Smooth muscle cell (in vitro differentiated cells): ENCODE measurements at regions not wholly inside any gene's neighbourhood (a gene's known extent, or its start where the extent isn't known, plus 50 kb on each side); places are given as distances from the start of the nearest gene placed in this dataset.

Source experiments
- DNase-seq: peaks from one replicate; lab custom pipeline; 2025; ENCODE audit not compliant: unreplicated experiment; lab: John Stamatoyannopoulos, UW
- H2AFZ ChIP-seq: fragments of 200-600 bp; sonication (generic); 2 replicates; pipeline ENCODE4 v1.6.0; 2016; ENCODE audit warnings: antibody characterized with exemption, low read depth, mild to moderate bottlenecking
- H3F3A ChIP-seq: fragments of 200-600 bp; sonication (generic); 2 replicates; pipeline ENCODE4 v1.6.0; 2017; ENCODE audit warnings: antibody characterized with exemption, low read depth
- H3K27ac ChIP-seq: fragments of 200-600 bp; sonication (generic); 2 replicates; pipeline ENCODE4 v1.5.1; 2016; ENCODE audit warnings: low read depth, mild to moderate bottlenecking
- H3K27me3 ChIP-seq: fragments of 200-600 bp; sonication (generic); 2 replicates; pipeline ENCODE4 v1.6.1; 2016; ENCODE audit warnings: low read depth, mild to moderate bottlenecking
- H3K36me3 ChIP-seq: fragments of 200-600 bp; sonication (generic); 2 replicates; pipeline ENCODE4 v1.5.1; 2016; ENCODE audit warnings: low read depth
- H3K4me1 ChIP-seq: fragments of 200-600 bp; sonication (generic); 2 replicates; pipeline ENCODE4 v1.5.1; 2016; ENCODE audit warnings: low read depth
- H3K4me2 ChIP-seq: fragments of 200-600 bp; sonication (generic); 2 replicates; pipeline ENCODE4 v1.6.0; 2016; ENCODE audit warnings: mild to moderate bottlenecking
- H3K4me3 ChIP-seq: fragments of 200-600 bp; sonication (generic); 2 replicates; pipeline ENCODE4 v1.5.1; 2016; ENCODE audit warnings: mild to moderate bottlenecking
- H3K79me2 ChIP-seq: fragments of 200-600 bp; sonication (generic); 2 replicates; pipeline ENCODE4 v1.6.0; 2016; ENCODE audit warnings: low read depth, mild to moderate bottlenecking
- H3K9ac ChIP-seq: fragments of 200-600 bp; sonication (generic); 2 replicates; pipeline ENCODE4 v1.6.0; 2016; ENCODE audit warnings: low read depth
- H3K9me3 ChIP-seq: fragments of 200-600 bp; sonication (generic); replicated peaks from 2 replicates; pipeline ENCODE4 v1.5.1; 2016; ENCODE audit warnings: low read depth
- H4K20me1 ChIP-seq: fragments of 200-600 bp; sonication (generic); 2 replicates; pipeline ENCODE4 v1.6.0; 2016; ENCODE audit warnings: low read depth
- WGBS: methylation state at CpG from one replicate; pipeline ENCODE4 v1.1.7; 2016; ENCODE audit warnings: low lambda C conversion rate; 5-methylcytosine and 5-hydroxymethylcytosine counted together
- TF ChIP-seq, protein P1 (sequence below): fragments of 200-600 bp; sonication (generic); IDR thresholded peaks from 2 replicates; pipeline ENCODE4 v1.5.1; 2017; ENCODE audit warnings: borderline replicate concordance, mild to moderate bottlenecking, antibody characterized with exemption; ENCODE audit not compliant: insufficient read depth, poor library complexity, severe bottlenecking

DNA sequence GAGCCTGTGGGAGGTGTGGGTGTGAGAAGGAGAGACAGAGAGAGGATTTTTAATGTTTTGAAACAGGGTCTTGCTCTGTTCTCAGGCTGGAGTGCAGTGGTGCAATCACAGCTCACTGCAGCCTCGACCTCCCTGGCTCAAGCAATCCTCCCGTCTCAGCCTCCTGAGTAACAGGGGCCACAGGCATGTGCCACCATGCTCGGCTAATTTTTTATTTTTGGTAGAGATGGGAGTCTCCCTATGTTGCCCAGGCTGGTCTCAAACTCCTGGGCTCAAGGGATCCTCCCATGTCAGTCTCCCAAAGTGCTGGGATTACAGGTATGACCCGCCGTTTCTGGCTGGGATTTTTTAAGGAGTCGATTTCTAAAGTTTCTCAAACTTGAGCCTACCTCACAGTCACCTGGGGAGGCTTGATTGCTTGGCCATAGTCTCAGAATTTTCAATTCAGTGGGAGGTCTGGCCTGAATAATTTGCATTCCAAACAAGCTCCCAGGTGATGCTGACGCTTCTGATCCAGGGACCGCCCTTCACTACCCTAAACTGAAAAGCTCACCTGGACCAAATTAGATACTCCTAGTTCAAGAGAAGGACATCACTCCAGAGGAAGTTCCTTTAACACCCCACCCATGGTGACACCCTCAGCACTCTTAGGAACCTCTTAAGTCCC lies 70.8 kb upstream of the SLC1A4 start:
- H2AFZ ChIP-seq, result peak overlapping the region; percentile 76
- WGBS, result 84% methylated on average over 8 of the region's 8 CpGs
- H3K4me3 ChIP-seq, result peak overlapping the region; percentile 54
- no peaks in the 10 kb centered on the region for H4K20me1 ChIP-seq
- H3K27ac ChIP-seq, result no peak overlapping the region
- DNase-seq, result no peak
- H3K36me3 ChIP-seq, result no peaks in the 10 kb centered on the region
- no peaks in the 10 kb centered on the region for H3F3A ChIP-seq
- H3K4me1 ChIP-seq, result no peaks in the 10 kb centered on the region
- peak overlapping the region; percentile 79 for H3K4me2 ChIP-seq
- TF ChIP-seq, protein P1, sequence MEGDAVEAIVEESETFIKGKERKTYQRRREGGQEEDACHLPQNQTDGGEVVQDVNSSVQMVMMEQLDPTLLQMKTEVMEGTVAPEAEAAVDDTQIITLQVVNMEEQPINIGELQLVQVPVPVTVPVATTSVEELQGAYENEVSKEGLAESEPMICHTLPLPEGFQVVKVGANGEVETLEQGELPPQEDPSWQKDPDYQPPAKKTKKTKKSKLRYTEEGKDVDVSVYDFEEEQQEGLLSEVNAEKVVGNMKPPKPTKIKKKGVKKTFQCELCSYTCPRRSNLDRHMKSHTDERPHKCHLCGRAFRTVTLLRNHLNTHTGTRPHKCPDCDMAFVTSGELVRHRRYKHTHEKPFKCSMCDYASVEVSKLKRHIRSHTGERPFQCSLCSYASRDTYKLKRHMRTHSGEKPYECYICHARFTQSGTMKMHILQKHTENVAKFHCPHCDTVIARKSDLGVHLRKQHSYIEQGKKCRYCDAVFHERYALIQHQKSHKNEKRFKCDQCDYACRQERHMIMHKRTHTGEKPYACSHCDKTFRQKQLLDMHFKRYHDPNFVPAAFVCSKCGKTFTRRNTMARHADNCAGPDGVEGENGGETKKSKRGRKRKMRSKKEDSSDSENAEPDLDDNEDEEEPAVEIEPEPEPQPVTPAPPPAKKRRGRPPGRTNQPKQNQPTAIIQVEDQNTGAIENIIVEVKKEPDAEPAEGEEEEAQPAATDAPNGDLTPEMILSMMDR, result no peak
- H3K9ac ChIP-seq, result no peak overlapping the region
- H3K79me2 ChIP-seq, result no peaks in the 10 kb centered on the region
- no peaks in the 10 kb centered on the region for H3K27me3 ChIP-seq
- no peaks in the 10 kb centered on the region for H3K9me3 ChIP-seq

- 89% methylated on average over 2 of the region's 2 CpGs for WGBS
- Histone ChIP-seq H3K4me2 (no peak overlapping the region), H3K27ac (no peak overlapping the region), H3K9me3 (no peaks in the 10 kb centered on the region), H3F3A (no peaks in the 10 kb centered on the region), H3K4me3 (no peak overlapping the region), H3K79me2 (no peaks in the 10 kb centered on the region), H3K36me3 (no peaks in the 10 kb centered on the region), H2AFZ (no peak overlapping the region), H3K4me1 (no peaks in the 10 kb centered on the region), H3K27me3 (no peaks in the 10 kb centered on the region), H4K20me1 (no peaks in the 10 kb centered on the region), H3K9ac (no peak overlapping the region)
- TF ChIP-seq, protein P1, result no peak
- no peak for DNase-seq
Observed at GRCh38 chr2:64919261-64919660, 69.9 kb upstream of the SLC1A4 start.

DNA sequence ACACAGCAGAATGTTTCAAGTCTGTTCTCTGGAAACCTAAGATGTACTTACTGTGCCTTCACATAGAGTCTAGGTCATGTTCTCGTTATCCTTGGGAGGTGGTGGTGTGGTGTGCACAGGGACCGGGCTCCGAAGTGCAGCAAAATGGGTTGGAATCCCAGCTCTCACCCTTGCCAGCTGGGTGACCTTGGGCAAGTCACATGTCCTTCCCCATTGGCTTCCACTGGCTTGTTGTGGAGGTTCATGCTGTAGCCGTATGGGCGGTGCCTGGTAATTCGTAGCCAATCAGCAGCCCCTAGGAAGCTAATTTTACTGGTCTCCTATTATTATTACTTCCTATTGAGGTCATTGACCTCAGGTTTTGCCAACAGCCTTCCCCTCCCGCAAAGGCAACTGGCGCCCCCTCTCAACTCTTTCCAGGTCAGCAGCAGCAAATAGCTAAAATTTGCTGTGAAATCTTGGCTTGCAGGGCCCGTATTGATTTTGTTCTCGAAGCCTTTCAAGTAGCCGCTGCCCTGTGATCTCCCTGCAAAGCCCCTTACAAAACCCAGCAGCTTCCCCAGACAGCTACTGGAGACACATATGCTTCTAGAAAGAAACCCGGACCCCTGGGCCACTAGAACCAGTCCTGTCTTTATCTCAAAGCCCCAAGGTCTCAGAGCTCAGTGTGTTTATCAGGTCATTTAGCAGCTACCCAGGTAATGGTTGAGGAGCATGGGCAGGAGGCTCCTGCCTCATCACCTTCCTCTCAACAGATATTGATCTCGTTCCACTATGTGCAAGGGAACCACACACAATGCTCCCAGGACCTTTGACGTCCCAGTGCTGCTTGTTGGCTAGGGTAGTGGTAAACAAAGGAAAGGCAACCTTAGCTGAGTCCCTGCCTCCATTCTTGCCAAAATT lies 66.5 kb upstream of the SLC1A4 start:
- Histone ChIP-seq H2AFZ (no peak overlapping the region), H3K79me2 (no peaks in the 10 kb centered on the region), H3K9ac (no peak overlapping the region), H3K4me1 (no peaks in the 10 kb centered on the region), H3K27me3 (no peaks in the 10 kb centered on the region), H3K4me3 (no peak overlapping the region), H3K36me3 (no peaks in the 10 kb centered on the region), H3K9me3 (no peaks in the 10 kb centered on the region), H3K4me2 (no peak overlapping the region), H4K20me1 (no peaks in the 10 kb centered on the region), H3F3A (no peaks in the 10 kb centered on the region), H3K27ac (no peak overlapping the region)
- DNase-seq, result no peak
- 89% methylated on average over 14 of the region's 14 CpGs for WGBS
- TF ChIP-seq, protein P1, result no peak
